NCI-H1436 treated with DMSO at 0.1 percent for 48 hours (cell line): ENCODE measurements at regions not wholly inside any gene's neighbourhood (a gene's known extent, or its start where the extent isn't known, plus 50 kb on each side); places are given as distances from the start of the nearest gene placed in this dataset.
"Not testable (repeated sequence)": the region's sequence is repeated elsewhere in the genome, so short reads cannot be mapped to it uniquely, and the experiment has no call there.

Source experiments
- DNase-seq: peaks from one replicate; lab custom pipeline; 2025; lab: John Stamatoyannopoulos, UW

DNA sequence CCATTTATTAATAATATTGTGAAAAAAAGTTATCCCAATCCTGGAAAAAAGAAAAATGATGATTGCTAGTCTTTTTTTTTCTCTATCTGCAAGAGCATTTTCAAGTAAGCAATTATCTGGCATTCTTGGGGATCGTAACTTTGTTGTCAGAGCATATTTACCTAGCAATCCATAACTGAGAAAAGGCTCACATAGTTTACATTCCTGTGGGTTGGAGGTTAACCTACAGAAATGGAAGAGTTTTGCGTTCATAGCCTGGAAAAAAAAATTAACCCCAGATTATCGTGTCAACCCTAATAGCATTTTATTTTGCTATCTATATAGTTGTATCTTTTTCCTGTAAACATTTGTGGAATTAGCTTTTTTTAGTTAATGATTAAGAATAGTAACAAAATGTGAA, 292.3 kb downstream of the DAD1 start:
- no peak for DNase-seq

DNA sequence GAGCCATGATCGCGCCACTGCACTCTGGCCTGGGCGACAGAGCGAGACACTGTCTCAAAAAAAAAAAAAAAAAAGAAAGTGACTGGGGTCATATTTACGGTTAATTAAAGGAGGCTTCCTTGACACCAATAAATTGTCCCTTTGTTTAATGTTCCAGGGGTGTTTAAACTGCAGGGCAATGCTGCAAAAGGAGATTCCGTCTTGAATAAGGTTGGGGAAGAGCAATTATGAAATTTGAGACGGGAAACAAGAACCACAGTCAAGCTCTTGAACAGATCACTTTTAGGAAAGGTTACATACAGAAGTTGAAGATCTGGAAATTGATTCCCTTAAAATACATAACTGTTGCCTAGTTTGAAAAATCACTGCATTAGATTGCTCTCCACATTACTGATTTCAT, 292.9 kb downstream of the DAD1 start:
- DNase-seq: no peak

DNA sequence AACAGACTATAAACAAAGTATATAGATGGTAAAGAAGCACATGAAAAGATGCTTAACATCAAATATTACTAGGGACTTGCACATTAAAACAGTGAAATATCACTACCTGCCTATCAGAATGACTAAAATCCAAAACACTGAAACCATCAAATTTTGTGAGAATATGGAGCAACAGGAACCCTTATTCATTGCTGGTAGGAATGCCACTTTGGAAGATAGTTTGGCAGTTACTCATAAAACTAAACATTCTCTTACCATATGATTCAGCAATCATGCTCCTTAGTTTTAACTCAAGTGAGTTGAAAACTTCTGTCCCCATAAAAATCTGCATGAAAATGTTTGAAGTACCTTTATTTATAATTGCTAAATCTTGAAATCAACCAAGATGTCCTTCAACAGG, 297.6 kb downstream of the DAD1 start:
- DNase-seq: no peak

DNA sequence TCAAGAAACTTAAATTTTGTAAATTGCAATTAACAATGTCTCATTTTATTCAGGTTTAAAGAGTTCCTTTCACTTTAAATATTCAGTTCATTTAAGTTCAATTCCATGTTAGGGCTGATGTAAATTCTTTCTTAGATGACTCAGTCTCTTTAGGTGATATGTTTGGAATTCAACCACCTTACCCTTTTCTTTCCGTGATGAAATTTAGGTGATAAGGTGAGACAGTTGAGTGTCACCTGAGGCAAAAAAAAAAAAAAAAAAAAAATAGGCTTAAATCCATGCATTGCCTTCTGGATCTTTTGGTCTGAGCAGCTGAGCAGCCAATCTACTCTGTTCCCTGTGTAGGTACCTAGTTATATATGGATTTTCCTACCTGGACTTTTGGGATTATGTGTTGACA, 299.5 kb downstream of the DAD1 start:
- no peak for DNase-seq

DNA sequence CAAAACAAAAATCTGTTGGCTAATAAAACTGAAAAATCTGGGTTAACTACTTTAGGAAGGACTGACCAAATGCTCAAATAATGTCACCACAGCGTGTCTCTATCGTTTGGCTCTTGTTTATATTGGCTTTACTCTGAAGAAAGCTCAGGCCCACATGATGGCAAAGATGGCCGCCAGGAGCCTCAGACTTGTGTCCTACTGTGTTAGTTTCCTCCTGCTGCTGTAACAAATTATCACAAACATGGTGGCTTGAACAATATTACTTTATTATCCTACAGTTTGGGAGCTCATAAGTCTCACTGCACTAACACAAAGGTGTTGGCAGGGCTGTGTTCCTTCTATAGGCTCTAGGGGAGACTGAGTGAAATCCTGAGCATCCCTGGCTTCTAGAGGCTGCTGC, 303.0 kb downstream of the DAD1 start:
- no peak for DNase-seq

DNA sequence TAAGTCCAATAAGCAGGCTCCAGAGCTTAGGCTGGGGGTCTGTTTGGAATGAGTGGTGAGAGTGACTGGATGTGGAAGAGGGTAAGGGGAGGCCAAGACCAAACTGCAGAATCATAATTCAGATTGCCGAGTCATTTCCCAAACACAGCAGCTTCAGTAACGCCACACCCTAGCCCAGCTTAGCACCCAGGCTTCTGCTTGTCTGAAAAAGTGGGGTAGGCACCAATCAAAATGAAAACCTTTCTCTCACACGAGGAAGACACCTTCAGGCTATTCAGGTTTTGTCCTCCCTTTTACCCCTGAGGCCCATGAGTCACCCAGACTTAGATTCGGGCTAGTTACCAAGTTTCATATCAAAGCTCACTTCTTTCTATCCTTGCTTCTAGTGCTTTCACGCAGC, 306.1 kb downstream of the DAD1 start:
- no peak for DNase-seq

DNA sequence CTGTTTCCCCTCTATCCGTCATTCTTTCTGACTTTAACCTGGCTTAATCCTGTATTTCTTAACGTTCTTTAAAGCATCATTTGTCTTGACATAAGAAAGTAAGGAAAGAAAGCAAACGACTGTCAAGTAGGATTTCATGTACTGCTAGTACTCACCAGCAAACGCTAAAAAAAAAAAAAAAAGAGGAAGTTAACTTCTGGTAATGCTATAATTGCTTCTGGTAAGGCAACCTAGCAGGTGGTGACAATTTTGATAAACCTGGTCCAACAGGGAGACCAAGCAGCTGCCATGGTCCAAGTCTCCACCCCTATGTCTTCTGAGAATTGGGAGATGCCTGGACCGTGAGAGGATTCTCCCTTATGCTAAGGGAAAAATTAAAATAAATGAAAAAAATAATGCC, 306.6 kb downstream of the DAD1 start:
- DNase-seq: no peak

DNA sequence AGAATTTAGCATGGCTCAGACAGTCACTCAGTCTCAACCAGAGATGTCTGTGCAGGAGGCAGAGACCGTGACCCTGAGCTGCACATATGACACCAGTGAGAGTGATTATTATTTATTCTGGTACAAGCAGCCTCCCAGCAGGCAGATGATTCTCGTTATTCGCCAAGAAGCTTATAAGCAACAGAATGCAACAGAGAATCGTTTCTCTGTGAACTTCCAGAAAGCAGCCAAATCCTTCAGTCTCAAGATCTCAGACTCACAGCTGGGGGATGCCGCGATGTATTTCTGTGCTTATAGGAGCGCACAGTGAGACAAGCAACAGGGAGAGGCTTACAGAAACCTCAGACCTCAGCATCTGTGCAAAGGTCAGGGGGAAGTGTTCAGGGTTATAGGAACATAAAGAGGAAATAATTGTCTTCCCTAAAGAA, 307.6 kb downstream of the DAD1 start:
- DNase-seq: not testable (repeated sequence)

DNA sequence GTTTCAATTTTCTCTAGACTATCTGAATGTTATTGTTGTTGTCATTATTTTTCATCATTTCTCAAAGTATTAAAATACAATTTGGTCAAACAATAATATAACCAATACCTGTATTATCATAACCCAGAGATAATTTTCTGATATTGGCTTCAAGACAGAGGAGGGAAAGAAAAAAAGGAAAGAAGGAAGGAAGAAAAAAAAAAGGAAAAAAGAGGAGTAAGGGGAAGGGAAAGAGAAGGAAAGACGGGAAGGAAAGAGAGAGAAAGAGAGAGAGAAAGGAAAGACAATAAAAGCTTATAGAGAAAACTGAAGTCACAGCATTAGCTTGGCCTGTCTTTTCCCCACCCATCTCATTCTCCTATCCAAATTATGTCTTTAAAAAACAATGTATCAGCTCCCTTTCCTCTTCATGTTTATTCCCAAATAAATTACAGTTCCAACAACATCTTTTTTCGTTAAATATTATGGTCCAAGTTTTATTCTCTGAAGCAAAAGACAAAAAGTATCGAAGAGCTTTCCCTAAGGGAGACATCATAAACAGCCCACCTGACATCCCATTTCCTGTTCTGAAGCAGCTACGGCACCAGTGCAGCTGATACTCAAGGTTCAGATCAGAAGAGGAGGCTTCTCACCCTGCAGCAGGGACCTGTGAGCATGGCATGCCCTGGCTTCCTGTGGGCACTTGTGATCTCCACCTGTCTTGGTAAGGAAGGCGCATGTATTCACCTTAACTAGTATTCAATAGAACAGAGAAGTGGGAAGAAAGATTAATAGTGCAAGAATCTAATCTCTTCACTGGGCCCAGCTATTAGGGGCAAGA, 308.3 kb downstream of the DAD1 start:
- no peak for DNase-seq

DNA sequence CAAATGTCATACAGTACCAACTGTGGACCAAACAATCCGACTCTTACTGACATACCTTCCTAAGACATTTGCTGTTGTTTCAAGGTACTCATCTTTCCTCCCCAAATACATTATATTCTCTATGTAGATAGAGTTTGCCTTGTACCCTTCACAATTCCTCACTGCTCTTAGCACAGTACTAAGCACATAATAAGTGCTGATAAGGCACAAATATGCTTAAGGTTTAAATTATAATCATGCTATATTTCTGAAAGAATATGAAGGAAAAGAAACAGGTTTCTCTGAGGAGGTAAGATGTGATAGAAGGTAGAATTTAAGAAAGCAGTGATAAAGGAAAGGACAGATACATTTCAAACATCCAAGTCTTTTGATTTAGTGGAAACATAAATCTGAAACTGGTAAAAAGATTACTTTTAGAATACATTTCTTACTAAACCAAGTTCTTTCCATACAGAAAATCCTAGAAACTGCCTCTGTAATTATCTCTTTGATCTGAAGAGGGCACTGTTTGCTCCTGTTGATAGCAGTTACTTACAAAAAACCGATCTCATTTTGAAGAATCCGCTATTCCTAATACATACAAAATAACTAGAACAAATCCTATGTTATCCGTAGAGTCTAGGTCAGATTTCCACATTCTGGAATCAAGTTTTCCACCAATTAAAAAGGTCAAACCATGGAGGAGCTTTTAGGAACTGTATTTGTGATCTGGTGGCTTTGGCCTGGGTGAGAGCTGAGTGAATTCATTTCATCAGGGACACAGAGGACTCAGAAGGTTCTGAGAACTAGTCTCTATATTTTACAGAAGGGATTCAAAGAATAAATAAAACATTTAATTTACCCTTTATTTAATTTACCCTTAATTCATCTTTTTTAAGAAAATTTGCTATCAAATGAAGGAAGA, 311.9 kb downstream of the DAD1 start:
- no peak for DNase-seq

DNA sequence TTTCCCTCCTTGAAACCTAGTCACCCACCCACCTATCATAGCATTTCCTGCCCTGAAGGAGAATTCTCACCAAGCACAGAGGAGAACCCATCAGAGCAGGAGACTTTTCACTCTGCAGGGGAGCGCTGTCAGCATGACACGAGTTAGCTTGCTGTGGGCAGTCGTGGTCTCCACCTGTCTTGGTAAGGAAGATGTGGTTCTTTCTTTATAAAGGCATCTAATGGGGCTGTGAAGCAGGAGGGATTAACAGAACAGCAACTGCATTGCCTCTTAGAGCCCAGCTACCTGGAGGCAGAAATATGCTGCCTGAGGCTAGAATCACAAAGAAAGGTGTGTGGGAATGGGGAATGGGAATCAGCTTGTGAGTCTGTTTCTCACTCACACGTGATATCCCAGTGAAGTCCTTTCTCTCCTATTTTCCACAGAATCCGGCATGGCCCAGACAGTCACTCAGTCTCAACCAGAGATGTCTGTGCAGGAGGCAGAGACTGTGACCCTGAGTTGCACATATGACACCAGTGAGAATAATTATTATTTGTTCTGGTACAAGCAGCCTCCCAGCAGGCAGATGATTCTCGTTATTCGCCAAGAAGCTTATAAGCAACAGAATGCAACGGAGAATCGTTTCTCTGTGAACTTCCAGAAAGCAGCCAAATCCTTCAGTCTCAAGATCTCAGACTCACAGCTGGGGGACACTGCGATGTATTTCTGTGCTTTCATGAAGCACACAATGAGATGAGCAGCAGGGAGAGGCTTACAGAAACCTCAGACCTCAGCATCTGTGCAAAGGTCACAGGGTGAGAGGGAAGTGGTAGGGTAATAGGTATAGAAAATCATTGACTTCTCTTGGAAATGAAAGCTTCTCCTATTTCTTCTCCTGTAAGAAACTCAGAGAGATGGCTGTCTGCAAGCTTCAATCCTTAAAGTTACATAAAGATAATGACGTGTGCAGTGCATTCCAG, 316.9 kb downstream of the DAD1 start:
- DNase-seq: no peak

DNA sequence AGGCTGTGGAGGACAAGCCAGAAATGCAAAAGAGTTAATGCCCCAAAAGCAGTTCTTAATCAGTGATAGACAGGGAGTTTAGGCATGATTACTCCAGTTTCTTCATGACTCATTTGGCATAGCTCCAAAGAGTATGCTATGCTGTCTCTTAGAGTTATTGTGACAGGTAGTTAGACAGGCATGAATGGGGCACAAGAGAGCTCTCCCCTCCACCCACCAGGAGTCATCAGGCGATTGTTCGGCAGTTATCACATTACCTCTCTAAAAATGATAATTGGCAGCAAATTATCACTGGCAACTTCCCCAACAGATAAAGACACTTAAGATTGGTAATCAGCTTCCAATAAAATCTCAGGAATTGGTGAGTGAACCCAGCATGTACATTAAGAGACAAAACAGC, 320.1 kb downstream of the DAD1 start:
- no peak for DNase-seq

DNA sequence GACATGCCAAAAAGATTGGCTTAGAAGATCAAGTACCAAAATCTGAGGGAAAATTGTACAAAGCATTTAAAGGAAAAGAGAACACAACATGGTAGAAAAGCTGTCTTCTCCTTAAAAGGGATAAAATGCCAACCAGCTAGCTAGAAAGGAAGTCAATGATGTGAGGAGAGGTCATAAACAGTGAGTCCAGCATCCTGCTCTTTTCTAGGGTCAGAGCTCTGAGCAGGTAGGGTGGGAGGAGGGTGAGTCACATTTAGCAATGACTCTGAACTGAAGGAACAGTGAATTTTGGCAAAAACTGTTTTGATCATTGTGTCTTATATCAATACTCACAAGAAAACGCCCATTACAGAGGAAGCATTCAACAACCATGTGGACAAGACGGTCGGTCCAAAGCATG, 322.3 kb downstream of the DAD1 start:
- no peak for DNase-seq

DNA sequence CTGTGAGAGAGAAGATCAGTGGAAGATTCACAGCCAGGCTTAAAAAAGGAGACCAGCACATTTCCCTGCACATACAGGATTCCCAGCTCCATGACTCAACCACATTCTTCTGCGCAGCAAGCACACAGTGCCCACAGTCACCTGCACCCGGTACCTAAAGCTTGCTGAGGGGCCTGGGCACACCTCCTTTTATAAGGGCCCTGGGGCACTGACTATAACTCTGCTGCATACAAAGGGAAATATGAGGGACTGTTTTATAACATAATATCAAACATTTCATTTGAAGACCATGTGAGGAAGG, 322.9 kb downstream of the DAD1 start:
- DNase-seq: no peak

DNA sequence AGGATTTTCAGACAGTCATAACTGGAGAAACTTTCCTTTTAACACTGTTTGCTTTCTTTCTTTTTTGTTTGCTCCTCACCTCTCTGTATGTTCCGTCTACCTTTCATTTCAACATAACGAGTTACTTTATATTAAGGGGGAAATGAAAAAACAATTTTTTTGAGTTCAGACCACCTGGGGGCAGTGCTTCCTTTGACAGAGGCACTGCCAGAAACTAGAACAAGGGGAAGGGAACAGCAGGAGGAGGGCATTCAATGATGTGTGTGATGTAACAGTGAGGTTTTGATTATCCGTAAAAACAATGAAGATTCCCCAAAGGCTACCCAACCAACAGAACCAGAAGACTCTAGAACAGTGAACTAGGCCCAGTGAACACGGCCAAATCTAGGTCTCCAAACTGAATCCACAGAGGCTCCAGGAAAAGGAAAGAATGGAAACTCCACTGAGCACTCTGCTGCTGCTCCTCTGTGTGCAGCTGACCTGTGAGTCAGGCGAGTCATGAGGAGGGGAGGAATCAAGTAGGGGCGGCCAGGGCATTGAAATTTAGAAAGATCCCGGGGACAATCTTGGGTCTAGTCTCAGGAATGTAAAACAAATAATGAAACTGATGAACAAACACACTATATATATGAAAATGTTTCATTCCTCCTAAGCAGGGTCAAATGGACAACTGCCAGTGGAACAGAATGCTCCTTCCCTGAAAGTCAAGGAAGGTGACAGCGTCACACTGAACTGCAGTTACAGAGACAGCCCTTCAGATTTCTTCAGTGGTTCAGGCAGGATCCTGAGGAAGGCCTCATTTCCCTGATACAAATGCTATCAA, 323.5 kb downstream of the DAD1 start:
- no peak for DNase-seq

DNA sequence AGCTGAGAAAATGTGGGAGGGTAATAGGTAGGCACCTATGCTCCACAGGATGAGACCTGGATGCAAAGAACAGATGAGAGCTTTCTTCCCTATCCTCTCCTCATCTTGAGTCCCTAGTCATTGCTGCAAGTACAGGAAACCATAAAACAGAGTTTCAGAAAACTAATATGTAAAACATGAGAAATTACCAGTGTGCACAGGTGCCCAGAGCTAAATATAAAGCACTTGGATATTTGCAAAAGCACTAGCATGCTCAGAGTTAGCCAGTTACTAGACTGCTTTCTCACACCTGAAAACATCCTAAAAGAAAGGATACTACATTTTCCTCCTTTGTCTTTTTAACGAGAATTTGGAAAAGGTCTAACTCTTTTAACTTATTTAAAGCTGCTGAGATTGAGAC, 324.3 kb downstream of the DAD1 start:
- no peak for DNase-seq

DNA sequence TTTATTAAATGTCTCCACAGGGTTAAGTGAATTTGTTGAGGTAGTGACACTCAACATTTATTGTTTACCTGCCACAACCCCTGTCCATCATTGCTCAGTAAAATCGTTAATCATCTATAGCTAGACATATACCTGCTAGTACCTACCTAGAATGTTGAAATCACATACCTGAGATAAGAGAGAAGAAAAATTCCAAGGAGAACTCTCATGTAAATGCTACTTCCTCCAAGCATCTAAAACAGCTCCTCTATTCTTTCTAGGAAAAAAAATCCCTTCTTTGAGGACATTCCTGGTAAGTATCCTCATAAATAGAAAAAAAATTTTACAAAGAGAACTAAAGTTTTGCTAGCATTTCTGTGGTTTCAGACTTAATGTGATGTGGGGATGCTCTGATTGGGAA, 325.1 kb downstream of the DAD1 start:
- DNase-seq: no peak

DNA sequence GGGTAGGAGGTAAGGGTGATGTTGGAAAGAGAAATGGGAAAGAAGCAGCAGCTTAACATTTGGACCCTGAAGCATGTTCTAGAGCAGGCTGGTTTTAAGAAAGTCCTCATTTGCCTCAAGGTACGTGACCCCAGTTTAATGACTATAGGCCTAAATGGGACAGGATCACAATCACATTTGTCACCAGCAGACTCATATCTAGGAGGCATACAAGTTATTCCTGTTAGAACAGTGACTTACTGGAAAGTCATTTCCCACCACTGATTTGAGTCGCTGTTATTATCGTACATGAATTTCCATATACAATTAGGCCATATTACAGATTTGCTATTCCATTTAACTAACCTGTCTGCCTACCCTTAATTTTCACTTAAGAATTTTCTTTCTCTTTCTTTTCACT, 326.1 kb downstream of the DAD1 start:
- no peak for DNase-seq

DNA sequence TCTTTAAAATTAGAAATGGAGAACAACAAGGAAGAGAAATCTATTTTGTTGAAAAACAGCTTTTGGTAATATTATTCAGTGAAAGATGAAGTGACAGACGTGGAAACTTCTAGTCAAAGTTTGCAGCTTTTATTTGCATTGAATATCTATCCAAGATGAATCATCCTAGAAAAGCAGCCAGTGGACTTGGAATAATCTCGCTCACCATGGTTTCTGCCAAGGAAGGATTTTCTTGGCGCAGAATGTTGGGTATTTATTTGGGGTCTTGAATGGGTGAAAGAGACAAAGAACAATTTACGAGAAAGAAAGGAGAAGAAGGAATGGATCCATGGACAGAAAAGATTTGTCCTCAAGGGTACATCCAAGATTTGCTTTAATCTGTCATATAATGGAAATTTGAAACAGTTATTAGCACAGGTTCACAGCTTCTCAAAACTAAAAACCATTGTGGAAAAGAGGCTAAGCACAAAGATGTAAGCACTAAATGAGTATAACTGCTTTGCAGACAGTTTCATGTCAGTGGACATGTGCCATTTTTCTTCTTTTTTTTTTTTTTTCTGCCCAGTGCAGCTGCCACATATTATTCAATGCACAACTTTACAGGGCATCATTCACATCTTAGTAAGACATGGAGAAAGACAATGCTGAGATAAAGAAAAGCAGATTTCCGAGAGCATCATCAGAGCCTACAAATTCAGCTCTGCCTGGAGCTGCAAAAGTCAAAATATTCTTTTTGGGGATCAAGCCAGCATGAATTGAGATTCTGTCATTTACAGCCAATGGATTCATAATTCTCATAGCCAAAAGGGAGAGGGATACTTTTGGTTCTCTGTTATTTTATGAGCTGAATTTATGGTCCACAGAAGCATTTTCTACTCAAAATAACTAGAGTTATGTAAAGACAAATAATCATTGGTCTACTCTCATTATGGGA, 333.7 kb downstream of the DAD1 start:
- DNase-seq: no peak

DNA sequence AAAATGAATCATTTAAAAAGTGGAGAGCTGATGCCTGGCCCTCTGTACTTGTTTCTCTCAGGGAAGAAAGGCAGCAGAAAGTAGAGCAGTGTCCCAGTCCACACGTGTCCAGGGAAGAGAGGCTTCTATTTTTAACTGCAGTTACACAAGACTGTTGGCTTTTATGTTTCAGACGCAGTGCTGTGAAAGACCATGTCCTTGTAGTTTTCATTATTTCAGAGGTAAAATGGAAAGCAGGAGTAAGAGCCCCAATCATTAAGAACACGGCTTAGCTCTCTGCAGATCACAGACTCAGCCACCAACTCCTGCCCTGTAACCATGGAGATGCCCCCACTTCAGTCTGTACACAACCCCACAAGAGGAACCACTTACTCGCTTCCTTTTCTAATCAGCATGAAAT, 336.3 kb downstream of the DAD1 start:
- DNase-seq: no peak
